Astrocyte (in vitro differentiated cells and primary cell): ENCODE measurements at regions not wholly inside any gene's neighbourhood (a gene's known extent, or its start where the extent isn't known, plus 50 kb on each side); places are given as distances from the start of the nearest gene placed in this dataset.

ENCODE experiments used
- CTCF ChIP-seq: IDR thresholded peaks from 2 replicates; pipeline ENCODE4 v1.5.1; 2011; ENCODE audit warnings: low read depth, mild to moderate bottlenecking, inconsistent platforms, low read length, moderate library complexity; ENCODE audit not compliant: insufficient read depth
- EZH2 ChIP-seq: IDR thresholded peaks from 2 replicates; pipeline ENCODE4 v1.6.1; 2012; ENCODE audit warnings: mild to moderate bottlenecking, low read length, inconsistent platforms; ENCODE audit not compliant: insufficient read depth

- TF ChIP-seq CTCF (no peak), EZH2 (no peak)
Measured at GRCh38 chr12:105507311-105508038, 177.0 kb downstream of the C12orf75 start.
